ENCODE measurements at regions not wholly inside any gene's neighbourhood (a gene's known extent, or its start where the extent isn't known, plus 50 kb on each side); places are given as distances from the start of the nearest gene placed in this dataset.

- DNase-seq (ENCODE audit: low spot score): no peak
Observed at GRCh38 chrX:118167361-118167760, 50.8 kb upstream of the KLHL13 start.

DNA sequence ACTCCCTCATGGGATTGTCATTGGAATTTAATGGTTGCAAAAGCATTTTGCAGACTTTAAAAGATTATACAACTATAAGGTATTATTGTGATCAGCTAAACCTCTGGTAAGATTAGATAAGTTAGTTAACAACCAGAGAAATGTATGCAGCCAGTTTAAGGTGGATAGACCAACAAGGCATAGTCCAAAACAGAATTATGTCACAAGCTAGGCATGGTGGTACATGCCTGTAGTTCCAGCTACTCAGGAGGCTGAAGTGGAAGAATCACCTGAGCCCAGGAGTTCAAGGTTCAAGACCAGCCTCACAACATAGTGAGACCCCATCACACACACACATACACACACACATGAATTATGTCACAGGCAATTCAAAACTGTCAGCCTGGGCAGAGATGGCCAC is 54.7 kb upstream of the KLHL13 start:
- DNase-seq (ENCODE audit: low spot score): no peak

- no peak for DNase-seq (ENCODE audit: low spot score)
Observed at GRCh38 chrX:118174516-118175098, 58.0 kb upstream of the KLHL13 start.

- no peak for DNase-seq (ENCODE audit: low spot score)
Observed at GRCh38 chrX:118177708-118178107, 61.1 kb upstream of the KLHL13 start.

- no peak for DNase-seq (ENCODE audit: low spot score)
Observed at GRCh38 chrX:118178450-118178849, 61.8 kb upstream of the KLHL13 start.

GRCh38 chrX:118179161-118179560 is 62.6 kb upstream of the KLHL13 start:
- no peak for DNase-seq (ENCODE audit: low spot score)

GRCh38 chrX:118179718-118180117 is 63.1 kb upstream of the KLHL13 start:
- DNase-seq (ENCODE audit: low spot score): no peak

GRCh38 chrX:118181030-118181429 is 64.4 kb upstream of the KLHL13 start:
- no peak for DNase-seq (ENCODE audit: low spot score)

- DNase-seq (ENCODE audit: low spot score): no peak
Observed at GRCh38 chrX:118182025-118182424, 65.4 kb upstream of the KLHL13 start.

DNA sequence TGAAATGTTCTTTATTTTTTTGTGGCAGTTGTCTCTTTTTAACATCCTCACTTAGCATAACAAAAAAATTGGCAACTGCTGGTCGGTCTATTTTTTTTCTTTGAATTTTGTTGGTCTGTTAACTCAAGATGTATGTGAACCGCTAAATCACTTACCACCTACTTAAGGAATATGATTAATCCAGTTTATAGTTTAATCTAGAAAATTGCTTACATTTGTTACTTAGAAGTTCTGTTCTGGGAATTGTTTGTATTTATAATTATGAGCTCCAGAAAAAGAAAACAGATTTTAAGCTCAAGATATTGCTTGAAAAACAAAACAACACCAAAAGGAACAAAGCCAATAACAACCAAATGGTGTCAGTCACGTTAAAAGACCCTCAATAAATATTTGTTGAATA is 66.1 kb upstream of the KLHL13 start:
- no peak for DNase-seq (ENCODE audit: low spot score)

DNA sequence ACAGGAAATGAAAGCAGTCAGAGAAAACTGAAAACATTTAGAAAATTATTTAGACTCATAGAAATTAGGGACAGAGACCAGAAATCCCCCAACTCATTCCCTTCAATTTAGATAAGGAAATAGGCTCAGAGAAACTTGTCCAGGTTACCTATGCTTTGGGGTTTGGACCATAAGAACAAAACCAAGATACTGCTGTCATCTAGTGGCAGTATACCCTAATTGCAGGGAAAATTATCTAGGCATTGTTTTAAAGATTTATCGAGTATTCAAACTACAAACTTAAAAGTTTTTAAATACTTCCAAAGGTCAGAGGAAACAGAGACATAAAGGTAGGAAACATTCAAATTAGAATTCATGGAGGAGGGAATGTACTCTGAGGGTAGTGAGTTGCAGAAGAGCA is 67.0 kb upstream of the KLHL13 start:
- DNase-seq (ENCODE audit: low spot score): no peak

DNA sequence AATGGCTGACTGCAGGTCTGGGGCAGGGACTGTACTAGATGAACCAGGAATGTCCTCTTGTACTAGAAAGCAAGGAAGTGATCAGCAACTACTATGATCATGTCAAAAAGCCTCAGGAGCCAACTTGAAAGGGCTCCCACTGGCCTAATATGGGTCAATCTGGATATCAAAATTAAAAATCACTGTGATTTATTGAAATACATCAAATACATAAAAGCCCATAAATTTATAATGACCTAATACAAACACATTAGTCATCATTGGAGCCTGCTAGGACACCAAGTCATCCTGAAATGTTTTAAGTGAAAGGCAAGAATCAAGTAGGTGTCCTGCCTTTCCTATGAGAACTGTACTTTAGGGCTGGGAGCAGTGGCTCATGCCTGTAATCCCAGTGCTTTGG is 70.5 kb upstream of the KLHL13 start:
- DNase-seq (ENCODE audit: low spot score): no peak

GRCh38 chrX:118189000-118189399 is 72.4 kb upstream of the KLHL13 start:
- DNase-seq (ENCODE audit: low spot score): no peak

DNA sequence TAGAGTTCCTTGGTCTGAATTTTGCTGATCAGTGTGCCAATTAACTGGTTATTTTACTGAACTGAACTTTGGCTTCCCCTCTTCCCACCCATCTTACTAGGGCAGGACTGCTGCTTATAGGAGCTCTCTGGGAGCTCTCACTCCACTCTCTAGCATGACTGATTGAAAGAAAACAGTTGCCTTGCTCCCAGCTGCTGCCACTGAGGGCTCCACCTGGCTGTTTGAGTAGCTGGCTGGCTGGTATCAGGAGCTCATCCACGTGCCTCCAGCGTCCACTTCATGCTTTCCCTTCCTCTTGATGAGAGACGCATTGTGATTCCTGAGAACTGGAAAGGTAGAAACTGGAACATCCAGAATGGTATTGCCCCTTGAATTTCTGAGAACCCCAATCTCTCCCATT is 73.0 kb upstream of the KLHL13 start:
- no peak for DNase-seq (ENCODE audit: low spot score)

DNA sequence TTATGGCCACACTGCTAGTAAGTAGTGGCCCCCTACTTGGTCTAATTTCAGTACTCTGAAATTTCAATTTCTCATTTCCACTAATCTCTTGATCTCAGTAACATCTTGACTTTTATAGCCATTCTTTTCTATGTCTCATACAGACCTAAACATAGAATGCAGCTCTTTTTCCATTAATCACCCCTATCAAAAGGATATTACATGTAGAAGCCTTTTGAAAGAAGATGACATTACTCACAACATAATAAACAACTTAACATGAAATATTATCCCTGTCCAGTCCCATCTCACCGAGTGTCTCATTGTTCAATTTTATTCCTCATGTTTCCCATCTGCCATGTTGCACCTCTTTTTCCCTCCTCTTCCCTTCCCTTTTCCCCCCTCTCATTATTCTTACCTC is 81.1 kb upstream of the KLHL13 start:
- no peak for DNase-seq (ENCODE audit: low spot score)

DNA sequence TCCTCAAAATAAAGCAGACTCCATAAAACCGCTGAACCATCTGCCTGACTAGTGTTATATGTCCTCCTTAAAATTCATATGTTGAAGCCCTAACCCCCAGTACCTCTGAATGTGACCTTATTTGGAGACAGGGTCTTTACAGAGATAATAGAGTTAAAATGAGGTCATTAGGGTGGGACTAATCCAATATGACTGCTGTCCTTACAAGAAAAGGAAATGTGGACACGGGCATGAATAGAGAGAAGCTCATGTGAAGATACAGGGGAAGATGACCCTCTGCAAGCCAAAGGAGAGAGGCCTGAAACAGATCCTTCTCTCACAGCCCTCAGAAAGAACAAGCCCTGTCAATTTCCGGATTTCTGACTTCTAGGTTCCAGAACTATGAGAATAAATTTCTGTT is 82.0 kb upstream of the KLHL13 start:
- DNase-seq (ENCODE audit: low spot score): no peak

- DNase-seq (ENCODE audit: low spot score): no peak
Observed at GRCh38 chrX:118199997-118200396, 83.4 kb upstream of the KLHL13 start.

DNA sequence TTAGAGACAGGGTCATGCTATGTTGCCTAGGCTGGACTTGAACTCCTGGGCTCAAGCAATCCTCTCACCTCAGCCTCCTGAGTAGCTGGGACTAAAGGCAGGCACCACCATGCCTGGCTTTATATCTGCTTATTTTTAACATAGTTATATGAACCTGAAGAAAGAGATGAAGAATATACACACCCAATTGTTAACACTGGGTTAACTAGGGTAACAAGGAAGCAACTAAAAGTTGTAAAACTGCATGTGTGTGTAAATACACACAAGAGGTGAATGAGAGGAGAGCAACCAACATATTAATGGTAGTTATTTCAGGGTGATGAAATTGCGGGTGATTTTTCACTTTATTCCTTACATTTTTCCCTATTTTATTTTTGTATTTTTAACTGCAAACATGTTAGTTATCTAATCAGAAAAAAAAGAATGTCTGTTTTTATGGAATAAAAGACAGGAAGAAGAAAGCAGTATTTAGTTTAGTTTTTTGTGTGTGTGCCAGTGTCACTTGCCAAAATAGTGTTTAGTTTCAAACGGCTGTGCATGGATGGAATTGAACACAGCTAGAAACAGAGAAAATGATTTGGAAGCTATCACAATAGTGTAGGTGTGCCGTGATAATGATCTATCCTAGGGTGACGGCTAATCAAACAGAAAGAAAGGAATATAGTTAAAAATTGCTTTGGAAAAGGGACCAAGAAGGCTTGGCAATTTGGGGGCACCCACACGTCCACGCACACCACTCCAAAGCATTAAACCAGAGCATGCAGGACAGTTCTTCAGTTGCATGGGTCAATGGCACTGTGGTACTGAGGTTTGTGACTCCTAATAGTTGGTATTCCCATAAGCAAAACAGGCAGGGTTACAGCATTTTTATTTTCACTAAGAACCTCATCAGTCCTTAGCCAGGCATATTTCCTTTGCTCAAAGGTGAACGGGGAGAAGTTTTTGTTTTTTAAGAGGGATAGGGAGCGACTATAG is 89.1 kb upstream of the KLHL13 start:
- DNase-seq (ENCODE audit: low spot score): no peak

DNA sequence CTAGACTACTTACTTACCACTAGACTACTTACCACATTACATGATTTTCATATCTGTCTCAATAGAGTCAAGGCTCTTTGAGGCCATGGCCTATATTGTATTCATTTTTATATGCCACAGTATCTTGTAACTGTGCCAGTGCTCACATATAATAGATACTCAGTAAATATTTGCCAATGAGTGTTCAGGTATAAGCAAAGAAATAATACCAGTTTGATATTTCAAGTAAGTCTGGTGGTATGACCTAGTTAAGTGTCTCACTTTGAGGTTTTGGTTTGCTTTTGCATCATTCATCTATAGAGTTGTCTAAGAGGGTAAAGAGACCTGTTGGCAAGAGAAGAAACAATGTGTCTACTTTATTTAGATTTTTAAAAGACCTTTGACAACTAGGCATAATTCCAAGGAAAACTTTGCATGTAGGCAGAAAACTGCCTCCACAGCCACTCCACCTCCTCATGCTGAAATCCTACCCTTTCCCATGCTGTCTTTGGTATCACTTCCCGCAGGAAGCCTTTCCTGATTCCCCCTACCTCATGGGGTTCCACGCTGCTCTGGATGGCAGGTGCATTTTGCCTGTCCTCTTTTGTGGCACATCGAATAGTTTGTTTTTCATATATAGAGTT is 91.3 kb upstream of the KLHL13 start:
- no peak for DNase-seq (ENCODE audit: low spot score)

GRCh38 chrX:118208481-118208880 is 91.9 kb upstream of the KLHL13 start:
- DNase-seq (ENCODE audit: low spot score): no peak

DNA sequence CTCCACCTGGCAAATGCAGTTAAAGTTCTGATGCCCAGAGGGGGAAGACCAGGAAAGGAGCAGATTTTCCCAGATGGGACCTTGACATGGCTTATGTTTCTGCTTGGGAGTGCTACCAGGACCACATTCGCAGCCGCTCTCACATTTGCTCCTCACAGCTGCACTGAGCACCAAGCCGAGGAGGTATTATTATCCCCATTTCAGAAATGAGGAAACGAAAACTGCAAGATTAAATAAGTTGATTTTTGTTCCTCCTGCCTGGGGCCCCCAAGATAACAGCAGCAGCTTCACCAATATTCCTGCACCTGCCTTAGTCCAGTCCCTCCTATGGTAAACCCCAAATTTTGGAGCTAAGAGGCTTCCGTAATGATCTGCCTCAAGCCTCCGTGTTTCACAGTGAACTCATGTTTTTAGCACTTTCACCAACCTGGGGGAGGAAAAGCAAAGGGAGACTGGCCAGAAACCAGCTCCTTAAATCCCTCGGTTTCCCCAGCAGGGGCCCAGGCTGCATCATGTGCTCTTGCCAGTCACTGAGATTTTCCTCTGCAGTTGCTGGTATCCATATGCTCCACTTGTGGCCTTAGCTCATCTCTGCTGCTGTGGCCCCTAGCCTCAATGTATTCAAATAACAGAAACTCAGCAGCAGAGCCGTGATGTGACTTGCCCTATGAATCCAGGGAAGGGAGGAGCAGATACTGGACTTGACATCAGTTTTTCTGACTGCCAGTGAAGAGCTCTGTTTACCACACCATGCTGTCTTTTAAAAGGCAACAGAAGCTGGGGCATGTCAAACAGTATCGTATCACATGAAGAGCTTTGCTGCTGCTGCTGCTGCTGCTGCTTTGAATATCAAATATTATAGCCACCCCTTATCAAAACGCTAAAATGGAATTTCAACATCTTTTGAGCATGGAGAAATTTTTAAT is 95.5 kb upstream of the KLHL13 start:
- no peak for DNase-seq (ENCODE audit: low spot score)

GRCh38 chrX:118212817-118213183 is 96.2 kb upstream of the KLHL13 start:
- no peak for DNase-seq (ENCODE audit: low spot score)

All from GM03348 (cell line).